OCI-LY1 (cell line): ENCODE measurements at regions not wholly inside any gene's neighbourhood (a gene's known extent, or its start where the extent isn't known, plus 50 kb on each side); places are given as distances from the start of the nearest gene placed in this dataset.

Experiments
- CTCF ChIP-seq: fragments of 200-600 bp; sonication (generic), shearing (Covaris generic); IDR thresholded peaks from 2 replicates; pipeline ENCODE4 v1.5.1; 2017; ENCODE audit warnings: mild to moderate bottlenecking, antibody characterized with exemption, low read length, moderate library complexity, mixed read lengths
- EZH2 ChIP-seq: fragments of 200-600 bp; sonication (generic), shearing (Covaris generic); IDR thresholded peaks from 2 replicates; pipeline ENCODE4 v1.8.0; 2017; ENCODE audit warnings: borderline replicate concordance, mixed run types, mild to moderate bottlenecking, antibody characterized with exemption, low read length, moderate library complexity, mixed read lengths

- TF ChIP-seq CTCF (no peak), EZH2 (no peak)
Measured at GRCh38 chr3:103173940-103174339, 739.1 kb downstream of the ZPLD1 start.
